ENCODE measurements at regions not wholly inside any gene's neighbourhood (a gene's known extent, or its start where the extent isn't known, plus 50 kb on each side); places are given as distances from the start of the nearest gene placed in this dataset.

GRCh38 chr5:174572591-174572990, 151.8 kb upstream of the MSX2 start:
- ATAC-seq (no peak), DNase-seq (ENCODE audit: low read depth, low spot score) (no peak)
- in situ Hi-C loops (cut with HindIII; ENCODE audit: low pct_unique_long_range_greater_than_20kb, low sequenced_read_pairs) (no loop called here), intact Hi-C loops (cut with micrococcal nuclease; ENCODE audit: unreplicated experiment) (no loop called here)
- Histone ChIP-seq H3K27ac (ENCODE audit: low read length) (peak overlapping the region; percentile 31; the same call in 1 of the 2 replicates), H3K4me3 (ENCODE audit: low read depth in 2 of 2, low read length in 2 of 2) (no peak overlapping the region), H3K27me3 (ENCODE audit: control insufficient read depth, insufficient read depth, low read length) (no peaks in the 10 kb centered on the region), H3K9me3 (ENCODE audit: control insufficient read depth, insufficient read depth, low read depth, low read length) (no peaks in the 10 kb centered on the region), H3K4me1 (ENCODE audit: control insufficient read depth, insufficient read depth, low read length) (peaks cover 37% of the 10 kb centered on the region), H3K36me3 (ENCODE audit: control insufficient read depth, insufficient read depth, low read length) (no peaks in the 10 kb centered on the region)
- ChIA-PET CTCF (interaction anchor here (1.6 kb wide), 1 partner anchor 153 kb away, joined by 4 read pairs; no protein-coding TSS in a partner anchor), POLR2A (no interaction called here)
- TF ChIP-seq CTCF (IDR thresholded peaks at IDR 0.05) (no peak), POLR2AphosphoS5 (IDR thresholded peaks at IDR 0.05; ENCODE audit: low read depth, low read length) (no peak), TCF7L2 (IDR thresholded peaks at IDR 0.05; ENCODE audit: low read depth, low read length) (no peak), SIN3A (IDR thresholded peaks at IDR 0.05; ENCODE audit: borderline replicate concordance, insufficient read depth, low read depth, low read length) (no peak), REST (IDR thresholded peaks at IDR 0.05; ENCODE audit: insufficient read depth in 1 of 2, low read depth in 2 of 2, low read length in 1 of 2) (no peak)
- BruUV-seq (replicated peaks) = no TSS peak

- CTCF ChIA-PET = interaction anchor here (1.6 kb wide), 1 partner anchor 154 kb away, joined by 4 read pairs; no protein-coding TSS in a partner anchor
- no TSS peak for BruUV-seq (replicated peaks)
- intact Hi-C loops (cut with micrococcal nuclease; ENCODE audit: unreplicated experiment) = no loop called here
Observed at GRCh38 chr5:174573221-174573994, 151.0 kb upstream of the MSX2 start.

More at GRCh38 chr5:174573221-174573994, 151.0 kb upstream of the MSX2 start:
- POLR2A ChIA-PET = no interaction called here
- Histone ChIP-seq H3K4me1 (ENCODE audit: control insufficient read depth, insufficient read depth, low read length) (peaks cover 37% of the 10 kb centered on the region), H3K27me3 (ENCODE audit: control insufficient read depth, insufficient read depth, low read length) (no peaks in the 10 kb centered on the region), H3K27ac (ENCODE audit: low read length) (no peak overlapping the region; the same call in 1 of the 2 replicates), H3K36me3 (ENCODE audit: control insufficient read depth, insufficient read depth, low read length) (no peaks in the 10 kb centered on the region), H3K4me3 (ENCODE audit: low read depth in 2 of 2, low read length in 2 of 2) (no peak overlapping the region), H3K9me3 (ENCODE audit: control insufficient read depth, insufficient read depth, low read depth, low read length) (no peaks in the 10 kb centered on the region)
- DNase-seq (ENCODE audit: low read depth, low spot score) = no peak
- in situ Hi-C loops (cut with HindIII; ENCODE audit: low pct_unique_long_range_greater_than_20kb, low sequenced_read_pairs) = no loop called here
- TF ChIP-seq SIN3A (IDR thresholded peaks at IDR 0.05; ENCODE audit: borderline replicate concordance, insufficient read depth, low read depth, low read length) (no peak), REST (IDR thresholded peaks at IDR 0.05; ENCODE audit: insufficient read depth in 1 of 2, low read depth in 2 of 2, low read length in 1 of 2) (no peak), POLR2AphosphoS5 (IDR thresholded peaks at IDR 0.05; ENCODE audit: low read depth, low read length) (no peak), TCF7L2 (IDR thresholded peaks at IDR 0.05; ENCODE audit: low read depth, low read length) (no peak), CTCF (IDR thresholded peaks at IDR 0.05) (no peak)
- no peak for ATAC-seq

Data from Panc1 (cell line).